DND-41 (cell line): ENCODE measurements at regions not wholly inside any gene's neighbourhood (a gene's known extent, or its start where the extent isn't known, plus 50 kb on each side); places are given as distances from the start of the nearest gene placed in this dataset.

Experiments
- ATAC-seq: fragments of 200-7000 bp; cut with Tn5 transposase; 3 replicates; pipeline ENCODE4 v1.9.1; 2021; ENCODE audit warnings: low read depth; ENCODE audit not compliant: insufficient read depth
- DNase-seq: peaks from one replicate; pipeline ENCODE4 v3.0.0-alpha.2; 2020
- H2AFZ ChIP-seq: 2 replicates; pipeline ENCODE4 v1.6.0; 2012; ENCODE audit warnings: low read depth, low read length
- H3K27ac ChIP-seq: 2 replicates; pipeline ENCODE4 v1.5.1; 2012; ENCODE audit warnings: low read length, inconsistent platforms
- H3K27me3 ChIP-seq: fragments of 200-600 bp; sonication (generic); 2 replicates; pipeline ENCODE4 v1.6.0; 2012; ENCODE audit warnings: low read length, mild to moderate bottlenecking, inconsistent platforms; ENCODE audit not compliant: insufficient read depth, poor library complexity
- H3K36me3 ChIP-seq: 2 replicates; pipeline ENCODE4 v1.5.1; 2012; ENCODE audit warnings: low read length, inconsistent platforms; ENCODE audit not compliant: insufficient read depth
- H3K4me1 ChIP-seq: 2 replicates; pipeline ENCODE4 v1.5.1; 2012; ENCODE audit warnings: mild to moderate bottlenecking, low read length; ENCODE audit not compliant: insufficient read depth
- H3K4me2 ChIP-seq: 2 replicates; pipeline ENCODE4 v1.6.0; 2012; ENCODE audit warnings: mild to moderate bottlenecking, moderate library complexity, low read length, inconsistent platforms; ENCODE audit not compliant: insufficient read depth
- H3K4me3 ChIP-seq, 2 experiments: fragments of 200-600 bp in 1 of 2; shearing (Covaris generic) in 1 of 2; 2 replicates each; pipeline ENCODE4 v1.5.1; 2012 to 2016; ENCODE audit warnings: inconsistent platforms in 2 of 2, low read length in 2 of 2, mild to moderate bottlenecking in 2 of 2, low read depth in 1 of 2, moderate library complexity in 1 of 2
- H3K79me2 ChIP-seq: 2 replicates; pipeline ENCODE4 v1.6.0; 2012; ENCODE audit warnings: low read length, inconsistent platforms; ENCODE audit not compliant: insufficient read depth
- H3K9ac ChIP-seq: 2 replicates; pipeline ENCODE4 v1.6.0; 2012; ENCODE audit warnings: low read depth, mild to moderate bottlenecking, inconsistent platforms, low read length, moderate library complexity
- H3K9me3 ChIP-seq: 2 replicates; pipeline ENCODE4 v1.5.1; 2012; ENCODE audit warnings: low read length, moderate library complexity, mild to moderate bottlenecking, inconsistent platforms; ENCODE audit not compliant: insufficient read depth, severe bottlenecking
- H4K20me1 ChIP-seq: 2 replicates; pipeline ENCODE4 v1.6.0; 2012; ENCODE audit warnings: low read length; ENCODE audit not compliant: insufficient read depth
- EZH2 ChIP-seq: IDR thresholded peaks from 3 replicates; pipeline ENCODE4 v1.6.1; 2012; ENCODE audit warnings: borderline replicate concordance, low read depth, mild to moderate bottlenecking, moderate library complexity, low read length, inconsistent platforms; ENCODE audit not compliant: severe bottlenecking
- TF ChIP-seq, protein P1 (sequence below): IDR thresholded peaks from 2 replicates; pipeline ENCODE4 v1.5.1; 2012; ENCODE audit warnings: borderline replicate concordance, low read length, moderate library complexity, mild to moderate bottlenecking; ENCODE audit not compliant: poor library complexity, severe bottlenecking; ENCODE audit errors: extremely low read depth

DNA sequence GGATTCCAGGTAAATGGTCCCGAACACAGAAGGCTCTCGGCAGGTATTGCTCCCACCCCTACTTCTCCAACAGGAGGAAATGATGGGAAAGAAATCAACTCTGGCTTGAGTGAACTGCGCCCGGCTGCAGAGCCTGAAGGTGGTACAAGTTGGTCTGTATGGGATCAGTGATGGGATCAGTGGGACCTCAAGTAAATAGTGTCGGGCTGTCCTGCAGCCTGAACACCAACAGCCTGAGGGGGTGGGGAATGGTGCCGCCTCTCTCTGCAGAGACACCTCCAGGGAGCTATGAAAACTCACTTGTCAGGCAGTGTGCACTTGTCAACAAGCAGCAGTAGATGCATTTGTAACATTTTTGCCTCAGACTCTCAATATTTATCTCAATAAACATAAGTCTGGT lies 183.5 kb downstream of the MATN1 start:
- no peak overlapping the region for H3K27ac ChIP-seq
- H3K36me3 ChIP-seq: no peaks in the 10 kb centered on the region
- H4K20me1 ChIP-seq: no peaks in the 10 kb centered on the region
- H3K9ac ChIP-seq: no peak overlapping the region
- no peaks in the 10 kb centered on the region for H3K4me1 ChIP-seq
- no peak for TF ChIP-seq EZH2
- TF ChIP-seq, protein P1, sequence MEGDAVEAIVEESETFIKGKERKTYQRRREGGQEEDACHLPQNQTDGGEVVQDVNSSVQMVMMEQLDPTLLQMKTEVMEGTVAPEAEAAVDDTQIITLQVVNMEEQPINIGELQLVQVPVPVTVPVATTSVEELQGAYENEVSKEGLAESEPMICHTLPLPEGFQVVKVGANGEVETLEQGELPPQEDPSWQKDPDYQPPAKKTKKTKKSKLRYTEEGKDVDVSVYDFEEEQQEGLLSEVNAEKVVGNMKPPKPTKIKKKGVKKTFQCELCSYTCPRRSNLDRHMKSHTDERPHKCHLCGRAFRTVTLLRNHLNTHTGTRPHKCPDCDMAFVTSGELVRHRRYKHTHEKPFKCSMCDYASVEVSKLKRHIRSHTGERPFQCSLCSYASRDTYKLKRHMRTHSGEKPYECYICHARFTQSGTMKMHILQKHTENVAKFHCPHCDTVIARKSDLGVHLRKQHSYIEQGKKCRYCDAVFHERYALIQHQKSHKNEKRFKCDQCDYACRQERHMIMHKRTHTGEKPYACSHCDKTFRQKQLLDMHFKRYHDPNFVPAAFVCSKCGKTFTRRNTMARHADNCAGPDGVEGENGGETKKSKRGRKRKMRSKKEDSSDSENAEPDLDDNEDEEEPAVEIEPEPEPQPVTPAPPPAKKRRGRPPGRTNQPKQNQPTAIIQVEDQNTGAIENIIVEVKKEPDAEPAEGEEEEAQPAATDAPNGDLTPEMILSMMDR: no peak
- no peak for DNase-seq
- no peak overlapping the region for H2AFZ ChIP-seq
- no peak overlapping the region for H3K4me2 ChIP-seq
- H3K79me2 ChIP-seq: no peaks in the 10 kb centered on the region
- ATAC-seq: no peak
- no peaks in the 10 kb centered on the region for H3K9me3 ChIP-seq
- peaks cover 3% of the 10 kb centered on the region for H3K27me3 ChIP-seq
- no peak overlapping the region for H3K4me3 ChIP-seq

DNA sequence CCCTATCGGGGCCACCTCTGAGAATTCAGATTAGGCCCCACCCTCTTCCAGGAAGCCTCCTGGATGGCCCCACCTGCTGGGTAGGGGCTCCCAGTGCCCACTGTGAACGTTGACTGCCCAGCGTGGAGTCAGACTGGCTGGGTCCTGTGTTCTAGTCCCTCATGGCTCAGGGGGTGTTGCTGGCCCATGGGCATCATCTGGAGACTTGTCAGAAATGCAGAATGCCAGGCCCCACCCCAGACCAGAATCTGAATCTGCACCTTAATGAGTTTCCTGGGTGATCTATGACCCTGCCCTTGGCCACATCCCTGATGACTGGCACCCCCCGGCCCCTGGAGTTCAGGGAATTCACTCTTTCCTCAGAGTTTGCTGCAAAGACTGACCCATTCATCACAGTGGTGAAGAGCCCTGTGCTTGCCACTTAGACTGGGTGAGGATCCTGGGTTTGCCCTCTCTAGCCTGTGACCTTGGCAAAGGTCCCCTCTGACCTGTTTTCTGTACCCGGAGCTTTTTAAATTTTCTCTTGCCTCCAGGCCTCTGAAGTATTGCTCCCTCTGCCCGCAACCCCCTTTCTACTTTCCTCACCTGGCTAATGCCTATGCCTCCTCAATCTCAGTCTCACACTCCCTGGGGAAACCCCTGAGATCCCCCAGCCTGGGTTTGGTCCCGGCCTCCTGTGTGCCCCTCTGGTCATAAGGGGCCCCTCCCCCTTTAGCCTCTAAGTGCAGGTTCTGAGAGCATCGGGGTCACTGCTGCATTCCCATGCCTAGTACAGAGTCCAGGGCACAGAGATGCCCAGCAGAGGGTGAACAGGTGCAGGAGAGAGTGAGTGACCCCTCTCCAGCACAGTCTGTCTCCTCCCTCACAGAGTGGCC lies 184.2 kb downstream of the MATN1 start:
- Histone ChIP-seq H3K27me3 (peaks cover under 1% of the 10 kb centered on the region), H3K9me3 (no peaks in the 10 kb centered on the region), H4K20me1 (no peaks in the 10 kb centered on the region), H3K79me2 (no peaks in the 10 kb centered on the region), H3K9ac (no peak overlapping the region), H3K4me1 (no peaks in the 10 kb centered on the region), H3K4me3 (no peak overlapping the region), H3K27ac (no peak overlapping the region), H3K4me2 (no peak overlapping the region), H3K36me3 (no peaks in the 10 kb centered on the region), H2AFZ (no peak overlapping the region)
- ATAC-seq: no peak
- TF ChIP-seq, protein P1: no peak
- TF ChIP-seq EZH2: no peak
- DNase-seq: no peak

DNA sequence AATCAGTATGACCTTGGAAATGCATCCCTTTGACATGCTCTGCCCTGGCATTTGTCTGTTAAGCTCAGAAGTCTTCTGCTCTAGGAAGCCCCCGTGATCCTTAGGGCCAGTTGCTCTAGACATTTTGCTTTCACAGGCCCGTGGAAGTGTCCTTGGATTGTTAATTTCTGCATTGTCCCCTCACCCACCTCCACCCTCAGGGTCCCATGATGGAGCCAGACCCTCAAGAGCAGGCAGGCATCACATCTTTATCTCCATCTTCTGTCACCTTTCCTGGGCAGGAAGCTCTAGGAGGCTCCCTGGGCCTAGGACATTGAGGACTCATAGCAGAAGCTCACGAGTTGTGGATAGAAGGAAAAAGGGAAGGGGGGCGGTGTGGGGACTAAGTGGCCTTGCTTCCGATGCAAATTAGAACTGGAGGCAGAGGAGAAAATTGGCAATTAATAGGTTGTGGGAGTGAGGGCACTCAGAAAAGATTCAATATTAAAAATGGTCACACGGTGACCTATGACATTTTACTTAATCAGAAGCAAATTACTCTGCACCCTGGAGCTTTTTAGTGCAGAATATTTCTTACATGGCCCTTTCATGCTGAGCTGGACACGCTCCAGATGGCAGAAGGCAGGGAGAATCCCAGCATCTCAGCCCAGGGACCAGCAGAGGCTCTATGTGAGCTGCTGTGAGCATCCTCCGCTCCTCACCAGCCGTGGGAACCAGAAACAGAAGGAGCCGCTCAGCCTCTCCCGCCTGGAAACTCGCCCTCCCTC lies 185.0 kb downstream of the MATN1 start:
- TF ChIP-seq EZH2: no peak
- TF ChIP-seq, protein P1: no peak
- Histone ChIP-seq H3K27me3 (no peaks in the 10 kb centered on the region), H3K4me3 (no peak overlapping the region), H2AFZ (no peak overlapping the region), H4K20me1 (no peaks in the 10 kb centered on the region), H3K9ac (no peak overlapping the region), H3K4me1 (no peaks in the 10 kb centered on the region), H3K4me2 (no peak overlapping the region), H3K36me3 (no peaks in the 10 kb centered on the region), H3K79me2 (no peaks in the 10 kb centered on the region), H3K27ac (no peak overlapping the region), H3K9me3 (no peaks in the 10 kb centered on the region)
- ATAC-seq: no peak
- no peak for DNase-seq
